Forelimb muscle (tissue), 1 donor: ENCODE measurements at regions not wholly inside any gene's neighbourhood (a gene's known extent, or its start where the extent isn't known, plus 50 kb on each side); places are given as distances from the start of the nearest gene placed in this dataset.

Source experiments
- DNase-seq: peaks from one replicate; pipeline ENCODE4 v3.0.0-alpha.2; 2013; ENCODE audit warnings: low read depth

- DNase-seq, result no peak
These were observed 837.0 kb downstream of the SLITRK6 start for GRCh38 chr13:84962141-84962750.

DNA sequence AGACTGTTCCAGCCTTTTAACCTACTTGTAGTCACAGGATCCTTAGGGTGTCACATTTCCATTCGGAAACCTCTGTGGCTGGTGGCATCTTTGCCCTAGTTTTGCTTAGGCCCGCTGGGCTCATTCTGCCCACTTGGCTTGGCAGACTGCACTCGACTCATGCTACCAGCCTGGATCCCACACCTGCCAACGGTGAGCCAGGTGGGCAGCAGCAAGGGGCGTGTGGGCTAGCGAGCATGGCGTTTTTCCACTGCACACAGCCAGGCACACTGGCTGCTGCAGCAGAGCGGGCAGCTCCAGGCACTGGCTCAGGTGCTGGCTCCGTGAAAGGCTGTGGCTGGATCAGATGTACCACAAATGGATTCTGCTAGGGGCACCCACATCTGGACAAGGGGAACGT is 838.2 kb downstream of the SLITRK6 start:
- no peak for DNase-seq

DNA sequence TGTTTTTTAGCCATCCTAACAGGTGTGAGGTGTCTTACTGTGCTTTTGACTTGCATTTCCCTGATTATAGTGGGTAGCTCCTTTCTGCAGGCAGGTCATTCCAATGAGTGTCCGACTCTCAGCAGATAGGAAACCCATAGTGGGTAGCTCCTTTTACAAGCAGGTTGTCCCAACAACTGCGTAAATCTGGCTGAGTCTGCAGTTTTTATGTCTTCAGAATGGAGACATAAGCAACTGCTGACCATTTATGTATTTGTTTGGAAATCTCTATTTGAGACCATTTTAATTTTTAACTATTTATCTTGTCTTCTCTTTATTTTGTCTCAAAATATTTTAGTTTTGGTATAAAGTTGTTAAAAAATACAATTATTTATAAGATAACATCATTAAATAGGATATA is 839.4 kb downstream of the SLITRK6 start:
- DNase-seq, result no peak

GRCh38 chr13:84954636-84955035 is 844.6 kb downstream of the SLITRK6 start:
- DNase-seq, result no peak

DNA sequence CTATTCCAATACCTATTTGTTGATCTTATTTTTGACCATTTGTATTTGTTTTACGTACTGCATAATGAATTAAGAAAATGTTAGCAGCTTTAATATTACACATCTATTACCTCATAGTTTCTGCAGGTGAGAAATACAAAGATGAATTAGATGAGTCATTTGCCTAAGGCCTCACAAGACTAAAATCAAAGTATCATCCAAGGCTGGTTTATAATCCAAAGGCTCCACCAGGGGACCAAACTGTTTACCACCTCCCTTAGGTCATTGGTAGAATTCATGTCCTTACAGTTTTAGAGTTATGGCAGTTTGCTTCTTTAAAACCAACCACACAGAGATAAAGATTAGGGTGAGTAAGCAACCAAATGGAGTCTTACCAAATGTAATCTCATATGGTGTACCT is 848.1 kb downstream of the SLITRK6 start:
- no peak for DNase-seq

- no peak for DNase-seq
These were observed 853.0 kb downstream of the SLITRK6 start for GRCh38 chr13:84946192-84946591.

DNA sequence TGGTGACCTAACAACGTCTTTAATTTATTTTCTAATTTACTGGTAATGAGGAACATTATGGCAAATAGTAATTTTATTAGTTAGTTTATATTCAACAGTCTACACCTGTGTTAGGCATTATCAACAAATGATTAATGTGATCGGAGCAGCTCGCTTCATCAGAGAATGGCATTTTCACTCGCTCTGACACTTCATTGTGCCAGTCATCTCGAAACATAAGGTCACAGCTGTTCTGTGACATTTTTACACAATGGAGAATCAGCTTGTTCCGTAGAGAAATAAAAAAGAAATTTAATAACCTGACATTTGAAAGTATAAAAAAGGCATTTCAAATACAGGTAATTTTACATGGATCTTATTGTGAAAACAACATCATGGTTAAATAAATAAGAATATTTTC is 858.4 kb downstream of the SLITRK6 start:
- no peak for DNase-seq

- DNase-seq, result no peak
These were observed 859.1 kb downstream of the SLITRK6 start for GRCh38 chr13:84940167-84940566.

GRCh38 chr13:84934911-84935310 is 864.3 kb downstream of the SLITRK6 start:
- DNase-seq, result no peak

DNA sequence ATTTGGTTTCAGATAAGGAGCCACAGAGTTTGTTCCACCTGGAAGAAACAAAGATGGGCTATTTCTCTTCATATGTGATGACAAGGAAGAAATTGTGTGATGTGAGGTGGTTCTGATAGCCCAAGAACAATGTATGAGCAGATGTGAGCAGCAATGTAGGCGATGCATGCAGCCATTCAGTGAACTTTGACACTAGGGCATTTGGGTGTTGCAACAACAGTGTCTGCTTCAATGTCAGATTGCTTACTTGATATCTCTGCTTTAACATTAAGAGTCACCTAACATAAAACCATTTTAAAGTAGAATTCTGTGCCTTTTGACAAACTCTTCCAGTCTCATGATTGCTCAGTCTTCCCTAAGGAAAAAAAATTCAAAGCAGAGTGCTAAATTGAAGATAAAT is 865.4 kb downstream of the SLITRK6 start:
- no peak for DNase-seq

DNA sequence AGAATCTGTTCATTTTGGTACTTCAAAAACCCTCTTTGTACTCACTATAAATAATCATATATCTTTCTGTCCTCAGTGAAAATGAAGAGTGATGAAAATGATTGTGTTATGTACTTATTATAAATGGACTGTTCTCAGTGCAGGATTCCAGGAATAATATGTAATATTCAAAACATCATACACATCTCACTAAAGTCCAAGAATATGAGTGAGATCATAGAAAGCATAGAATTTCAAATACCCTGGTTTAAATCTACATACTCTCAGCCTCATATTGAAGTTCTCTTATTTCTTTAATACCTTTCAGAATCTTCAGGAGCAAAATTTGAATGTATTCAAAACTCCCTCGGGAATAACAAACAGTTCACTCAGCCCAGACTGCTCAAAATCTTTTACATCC is 868.0 kb downstream of the SLITRK6 start:
- no peak for DNase-seq

DNA sequence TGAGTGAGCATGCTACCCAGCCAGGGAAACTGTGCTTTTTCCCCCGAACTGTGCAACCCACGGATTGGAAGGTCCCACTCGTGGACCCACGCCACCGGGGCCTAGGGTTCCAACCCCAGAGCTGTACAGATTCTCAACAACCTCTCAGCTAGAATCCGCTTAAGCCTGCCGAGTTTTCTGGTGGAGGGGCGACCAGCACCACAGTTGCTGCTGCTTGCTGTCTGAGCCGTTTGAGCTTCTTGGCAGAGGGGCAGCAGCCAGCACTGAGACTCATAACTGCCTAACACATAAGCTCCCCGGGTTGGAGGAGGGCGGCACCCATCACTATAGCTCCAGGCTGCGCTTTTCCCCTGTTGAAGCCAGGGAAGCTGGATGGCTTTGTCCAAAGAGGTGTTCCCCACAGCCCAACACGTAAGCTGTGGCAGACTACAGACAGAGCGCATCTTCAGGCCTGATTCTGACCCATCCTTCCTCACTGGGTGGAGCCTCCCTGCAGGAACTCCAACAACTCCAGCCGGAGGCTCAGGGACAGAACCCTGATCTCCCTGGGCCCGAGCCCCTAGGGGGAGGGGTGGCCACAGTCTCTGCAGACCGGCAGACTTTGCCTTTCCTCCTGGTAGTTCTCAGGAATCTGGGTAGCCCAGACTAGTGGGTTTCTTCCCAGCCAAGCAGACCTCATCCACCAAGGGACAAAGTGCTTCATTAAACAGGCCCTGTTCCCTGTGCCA is 871.6 kb downstream of the SLITRK6 start:
- no peak for DNase-seq

GRCh38 chr13:84925443-84925842 is 873.8 kb downstream of the SLITRK6 start:
- DNase-seq, result no peak

DNA sequence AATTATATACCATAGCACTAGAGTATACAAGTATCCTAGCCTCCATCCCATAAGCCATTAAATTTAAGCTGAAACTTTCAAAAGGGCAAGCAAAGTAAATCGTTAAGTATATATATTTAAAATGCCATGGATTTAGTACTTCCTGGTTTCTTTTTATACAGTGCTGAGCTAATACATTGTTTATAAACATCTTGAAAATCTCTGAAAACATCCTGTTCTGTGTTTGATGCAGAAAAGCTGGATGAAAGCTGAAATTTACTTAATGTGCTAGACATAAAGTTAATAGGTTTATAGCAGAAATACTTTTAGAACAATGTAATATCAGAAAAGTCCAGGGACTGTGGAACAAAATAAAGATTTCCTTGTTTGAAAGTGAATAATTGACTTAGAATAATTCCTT is 875.4 kb downstream of the SLITRK6 start:
- DNase-seq, result no peak

- no peak for DNase-seq
These were observed 881.9 kb downstream of the SLITRK6 start for GRCh38 chr13:84917252-84917878.

DNA sequence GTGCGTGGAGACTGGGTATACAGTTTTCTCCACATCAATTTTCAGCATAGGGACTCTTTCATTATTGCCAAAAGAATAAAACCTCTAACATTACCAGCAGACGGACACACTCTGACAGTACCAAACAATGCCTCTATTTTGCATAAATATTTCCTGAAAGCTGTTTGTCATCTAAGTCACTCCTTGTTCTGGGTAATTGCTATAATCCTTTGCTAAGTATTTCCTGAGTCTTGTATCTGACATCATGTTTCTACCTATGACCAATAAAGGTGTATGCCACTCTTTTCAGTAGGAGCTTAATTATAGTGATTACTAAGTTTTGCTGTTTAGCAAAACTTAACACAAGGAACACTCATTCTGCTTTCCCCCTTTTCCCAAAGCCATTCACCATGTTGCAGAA is 886.5 kb downstream of the SLITRK6 start:
- DNase-seq, result no peak

DNA sequence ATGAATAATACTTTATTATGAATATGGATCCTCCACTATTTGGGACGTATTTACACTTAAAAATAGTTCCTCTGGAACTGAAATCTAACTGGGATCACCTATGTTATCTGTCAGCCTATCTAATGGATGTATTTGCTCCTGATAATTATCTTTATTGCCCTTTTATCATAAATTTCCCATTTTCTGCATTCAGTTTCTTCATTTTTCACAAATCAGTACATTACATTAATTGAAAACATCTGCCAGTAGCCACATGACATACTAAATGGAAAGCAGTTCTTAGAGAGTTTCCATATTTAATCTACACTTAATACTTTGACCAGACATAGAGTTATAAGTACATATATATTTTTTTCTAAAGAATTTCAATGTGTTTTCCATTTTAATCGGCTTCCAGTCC is 888.8 kb downstream of the SLITRK6 start:
- DNase-seq, result no peak

DNA sequence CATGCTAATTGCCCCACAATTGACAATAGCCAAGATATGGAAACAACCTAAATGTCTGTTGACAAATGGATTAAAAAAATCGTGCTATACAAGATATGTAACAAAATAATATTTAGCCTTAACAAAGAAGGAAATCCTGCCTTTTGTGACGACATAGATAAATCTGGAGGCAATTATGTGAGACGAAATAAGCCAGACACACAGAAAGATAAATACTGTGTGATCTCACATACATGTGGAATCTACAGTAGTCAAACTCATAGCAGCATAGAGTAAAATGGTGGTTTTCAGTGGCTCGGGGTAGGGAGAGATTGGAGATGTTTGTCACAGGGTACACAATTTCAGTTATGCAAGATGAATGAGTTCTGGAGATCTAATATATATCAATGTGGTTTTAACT is 895.8 kb downstream of the SLITRK6 start:
- DNase-seq, result no peak

DNA sequence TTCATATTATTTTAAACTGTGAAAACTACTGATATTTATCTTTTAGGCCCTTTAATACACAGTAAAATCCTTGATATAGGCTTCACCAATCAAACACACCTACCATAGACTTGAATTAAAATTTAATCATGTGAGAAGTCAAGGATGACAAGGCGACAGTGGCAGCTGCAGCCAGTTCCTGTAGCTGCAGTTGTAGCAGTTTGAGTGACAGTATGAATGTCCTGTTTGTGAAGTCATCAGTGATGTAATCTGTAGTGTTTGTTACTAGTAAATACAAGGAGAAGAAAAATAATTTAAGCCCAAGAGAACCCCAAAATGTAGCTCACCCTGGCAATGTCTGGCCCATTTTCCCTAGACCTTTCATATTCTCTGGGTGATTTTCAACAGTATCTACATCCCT is 897.0 kb downstream of the SLITRK6 start:
- no peak for DNase-seq

GRCh38 chr13:84896128-84896527 is 903.1 kb downstream of the SLITRK6 start:
- DNase-seq, result peak; percentile 25

GRCh38 chr13:84894749-84895148 is 904.5 kb downstream of the SLITRK6 start:
- no peak for DNase-seq

DNA sequence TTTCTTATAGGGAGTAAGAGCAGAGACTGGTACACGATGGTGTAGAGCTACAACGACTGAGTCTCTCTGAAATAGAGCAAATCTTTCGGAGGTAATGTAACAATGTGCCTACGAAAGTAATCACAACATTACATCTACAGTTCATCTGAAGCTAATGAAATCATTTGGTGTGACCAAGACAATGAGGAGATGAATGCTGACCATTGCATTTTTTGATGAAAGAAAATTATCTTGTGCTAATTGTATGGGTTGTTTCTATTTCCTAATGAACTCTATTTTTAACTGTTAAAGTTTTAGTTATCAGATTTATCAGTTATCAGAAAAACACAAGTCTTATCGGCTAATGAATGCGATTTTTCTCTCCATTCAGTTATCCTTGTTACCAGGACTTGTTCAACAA is 913.4 kb downstream of the SLITRK6 start:
- no peak for DNase-seq

- DNase-seq, result no peak
These were observed 925.3 kb downstream of the SLITRK6 start for GRCh38 chr13:84873951-84874350.
